K562 (cell line): ENCODE measurements at regions not wholly inside any gene's neighbourhood (a gene's known extent, or its start where the extent isn't known, plus 50 kb on each side); places are given as distances from the start of the nearest gene placed in this dataset.

ENCODE experiments used
- ATAC-seq: fragments of 200-7000 bp; cut with Tn5 transposase; 3 replicates; pipeline ENCODE4 v1.9.1; 2020; ENCODE audit warnings: moderate library complexity
- BruUV-seq: library from RNA; stranded (reverse); fragments of 400-500 nt; replicated peaks from 2 replicates; lab custom pipeline; 2021; lab: Mats Ljungman, UMichigan
- CTCF ChIA-PET: fragments of 300-600 bp; formaldehyde crosslinking; extraction: SDS; loops from one replicate; lab custom pipeline; 2021; ENCODE audit warnings: low intra/inter-chr PET ratio; lab: Yijun Ruan, JAX
- POLR2A ChIA-PET: fragments of 300-600, 350-650 bp; sonication (Branson Sonifier 250); formaldehyde crosslinking; extraction: SDS; loops from one replicate; lab custom pipeline; 2021; ENCODE audit warnings: antibody characterized with exemption, inconsistent platforms; lab: Yijun Ruan, JAX
- DNase-seq, 4 experiments: peaks; one replicate each; pipeline versions ENCODE4 v3.0.0 to v3.0.0-alpha.2; 2011 to 2018; ENCODE audit warnings: low spot score in 3 of 4, mixed read lengths in 3 of 4; ENCODE audit errors: extremely low read depth in 1 of 4
- FAIRE-seq: peaks from 2 replicates; lab custom pipeline; 2011; peaks lifted over from hg19 to GRCh38; lab: Jason Lieb, UNC
- H2AFZ ChIP-seq: 2 replicates; pipeline ENCODE4 v1.6.0; 2011; ENCODE audit warnings: low read depth, low read length, control low read depth, inconsistent platforms
- H3K27ac ChIP-seq: fragments of 200-600 bp; 3 replicates; pipeline ENCODE4 v1.8.0; 2011; ENCODE audit warnings: low read depth, mild to moderate bottlenecking, control low read depth, inconsistent platforms, low read length, moderate library complexity, mixed read lengths; ENCODE audit errors: extremely low read depth
- H3K27me3 ChIP-seq, 2 experiments: fragments of 300-600 bp in 1 of 2; 2 replicates in 1 of 2; 3 replicates in 1 of 2; pipeline versions ENCODE4 v1.6.0 to v1.8.0; 2011; ENCODE audit warnings: inconsistent platforms in 2 of 2, low read length in 2 of 2, mild to moderate bottlenecking in 1 of 2, mixed read lengths in 1 of 2, moderate library complexity in 1 of 2; ENCODE audit not compliant: control insufficient read depth in 2 of 2, insufficient read depth in 2 of 2
- H3K36me3 ChIP-seq: fragments of 300-600 bp; 3 replicates; pipeline ENCODE4 v1.8.0; 2011; ENCODE audit warnings: mild to moderate bottlenecking, low read length, inconsistent platforms; ENCODE audit not compliant: control insufficient read depth, insufficient read depth
- H3K4me1 ChIP-seq, 2 experiments: fragments of 200-600 bp in 1 of 2; replicated peaks in 1 of 2; 2 replicates in 1 of 2; 3 replicates in 1 of 2; pipeline versions ENCODE4 v1.5.1 to v1.8.0; 2011; ENCODE audit warnings: inconsistent platforms in 2 of 2, low read length in 2 of 2, mild to moderate bottlenecking in 1 of 2, mixed read lengths in 1 of 2, moderate library complexity in 1 of 2; ENCODE audit not compliant: control insufficient read depth in 2 of 2, insufficient read depth in 2 of 2
- H3K4me2 ChIP-seq: 2 replicates; pipeline ENCODE4 v1.6.1; 2011; ENCODE audit warnings: low read length, control low read depth, inconsistent platforms, mixed read lengths; ENCODE audit not compliant: insufficient read depth
- H3K4me3 ChIP-seq: fragments of 200-600 bp; sonication (generic), shearing (Covaris generic); 2 replicates; pipeline ENCODE4 v1.5.1; 2016; ENCODE audit warnings: control low read depth, inconsistent platforms
- H3K79me2 ChIP-seq: fragments of 200-600 bp; 3 replicates; pipeline ENCODE4 v1.8.0; 2011; ENCODE audit warnings: low read length, inconsistent platforms; ENCODE audit not compliant: control insufficient read depth, insufficient read depth
- H3K9ac ChIP-seq, 2 experiments: 2 replicates each; pipeline versions ENCODE4 v1.6.0 to v1.6.1; 2011; ENCODE audit warnings: low read depth in 2 of 2, low read length in 2 of 2, control low read depth in 1 of 2, inconsistent platforms in 1 of 2, mild to moderate bottlenecking in 1 of 2, mixed read lengths in 1 of 2; ENCODE audit not compliant: insufficient read depth in 1 of 2
- H3K9me1 ChIP-seq: one replicate; pipeline ENCODE4 v1.6.0; 2011; ENCODE audit warnings: inconsistent platforms, mild to moderate bottlenecking, low read length, moderate library complexity; ENCODE audit not compliant: control insufficient read depth, insufficient read depth
- H3K9me3 ChIP-seq: replicated peaks from 2 replicates; pipeline ENCODE4 v1.5.1; 2011; ENCODE audit warnings: low read depth, low read length, inconsistent platforms; ENCODE audit not compliant: control insufficient read depth, insufficient read depth
- H4K20me1 ChIP-seq: replicated peaks from 2 replicates; pipeline ENCODE4 v1.6.1; 2011; ENCODE audit warnings: low read length, inconsistent platforms, mixed read lengths; ENCODE audit not compliant: control insufficient read depth, insufficient read depth
- HDAC6 ChIP-seq: IDR thresholded peaks from 2 replicates; pipeline ENCODE4 v1.6.1; 2012; ENCODE audit warnings: low read depth, mild to moderate bottlenecking, control low read depth, inconsistent platforms, low read length, moderate library complexity
- MCM5 ChIP-seq: fragments of 450-650 bp; IDR thresholded peaks from 2 replicates; pipeline ENCODE4 v1.6.1; 2016; ENCODE audit warnings: low read depth
- NKRF ChIP-seq: fragments of 450-650 bp; IDR thresholded peaks from 2 replicates; pipeline ENCODE4 v1.6.1; 2016; ENCODE audit warnings: borderline replicate concordance
- ZFP1 ChIP-seq: fragments of 450-650 bp; formaldehyde crosslinking; IDR thresholded peaks from 2 replicates; pipeline ENCODE4 v1.4.0; 2020; ENCODE audit warnings: mild to moderate bottlenecking, mixed read lengths
- ZNF197 ChIP-seq: fragments of 200-800 bp; sonication (Bioruptor generic); IDR thresholded peaks from 2 replicates; pipeline ENCODE4 v1.6.1; 2016; ENCODE audit warnings: low read depth, missing genetic modification characterization, missing compliant biosample characterization
- ZNF354B ChIP-seq: fragments of 250-450 bp; sonication (Bioruptor Pico); IDR thresholded peaks from 2 replicates; pipeline ENCODE4 v1.4.0; 2020
- ZNF551 ChIP-seq: fragments of 250-450 bp; sonication (Bioruptor Pico); IDR thresholded peaks from 2 replicates; pipeline ENCODE4 v1.5.0; 2021; ENCODE audit warnings: mild to moderate bottlenecking, moderate library complexity
- WGBS: fragments of 100-300 bp; shearing (Covaris generic); methylation state at CpG from one replicate; pipeline ENCODE4 v1.1.6; 2016; ENCODE audit warnings: low coverage, mixed read lengths; ENCODE audit not compliant: insufficient coverage; ENCODE audit errors: missing lambda C conversion rate; 5-methylcytosine and 5-hydroxymethylcytosine counted together
- in situ Hi-C: fragments of 300-500 bp; cut with MboI; formaldehyde crosslinking; loops from 4 replicates; pipeline ENCODE4 v1.15.0; 2018; ENCODE audit warnings: inconsistent platforms, mixed read lengths
- intact Hi-C: fragments of 100-400 bp; cut with micrococcal nuclease; formaldehyde crosslinking; loops from 2 replicates; pipeline ENCODE4 v1.14.2; 2022
- TF ChIP-seq, protein P1 (sequence below): fragments of 450-650 bp; IDR thresholded peaks from 2 replicates; pipeline ENCODE4 v1.6.1; 2017; ENCODE audit warnings: mild to moderate bottlenecking, moderate library complexity
- TF ChIP-seq, protein P2 (sequence below): sonication (generic); formaldehyde crosslinking; IDR thresholded peaks from 2 replicates; pipeline ENCODE4 v1.8.1; 2022; ENCODE audit warnings: missing genetic modification reagents
- TF ChIP-seq, protein P3 (sequence below): sonication (generic); formaldehyde crosslinking; IDR thresholded peaks from 2 replicates; pipeline ENCODE4 v1.8.1; 2023; ENCODE audit warnings: mild to moderate bottlenecking, missing genetic modification reagents

GRCh38 chr4:35342833-35343232 lies 901.5 kb downstream of the ARAP2 start:
- no peak overlapping the region for H3K4me3 ChIP-seq
- no peaks in the 10 kb centered on the region for H3K9me3 ChIP-seq
- H4K20me1 ChIP-seq, result no peaks in the 10 kb centered on the region
- no peaks in the 10 kb centered on the region for H3K27me3 ChIP-seq
- TF ChIP-seq ZFP1, result no peak
- TF ChIP-seq ZNF197 (CRISPR knock-in tag), result no peak
- no peak for TF ChIP-seq ZNF551 (CRISPR knock-in tag)
- TF ChIP-seq, protein P1, sequence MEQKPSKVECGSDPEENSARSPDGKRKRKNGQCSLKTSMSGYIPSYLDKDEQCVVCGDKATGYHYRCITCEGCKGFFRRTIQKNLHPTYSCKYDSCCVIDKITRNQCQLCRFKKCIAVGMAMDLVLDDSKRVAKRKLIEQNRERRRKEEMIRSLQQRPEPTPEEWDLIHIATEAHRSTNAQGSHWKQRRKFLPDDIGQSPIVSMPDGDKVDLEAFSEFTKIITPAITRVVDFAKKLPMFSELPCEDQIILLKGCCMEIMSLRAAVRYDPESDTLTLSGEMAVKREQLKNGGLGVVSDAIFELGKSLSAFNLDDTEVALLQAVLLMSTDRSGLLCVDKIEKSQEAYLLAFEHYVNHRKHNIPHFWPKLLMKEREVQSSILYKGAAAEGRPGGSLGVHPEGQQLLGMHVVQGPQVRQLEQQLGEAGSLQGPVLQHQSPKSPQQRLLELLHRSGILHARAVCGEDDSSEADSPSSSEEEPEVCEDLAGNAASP, result no peak
- no peak for TF ChIP-seq NKRF
- TF ChIP-seq, protein P2, sequence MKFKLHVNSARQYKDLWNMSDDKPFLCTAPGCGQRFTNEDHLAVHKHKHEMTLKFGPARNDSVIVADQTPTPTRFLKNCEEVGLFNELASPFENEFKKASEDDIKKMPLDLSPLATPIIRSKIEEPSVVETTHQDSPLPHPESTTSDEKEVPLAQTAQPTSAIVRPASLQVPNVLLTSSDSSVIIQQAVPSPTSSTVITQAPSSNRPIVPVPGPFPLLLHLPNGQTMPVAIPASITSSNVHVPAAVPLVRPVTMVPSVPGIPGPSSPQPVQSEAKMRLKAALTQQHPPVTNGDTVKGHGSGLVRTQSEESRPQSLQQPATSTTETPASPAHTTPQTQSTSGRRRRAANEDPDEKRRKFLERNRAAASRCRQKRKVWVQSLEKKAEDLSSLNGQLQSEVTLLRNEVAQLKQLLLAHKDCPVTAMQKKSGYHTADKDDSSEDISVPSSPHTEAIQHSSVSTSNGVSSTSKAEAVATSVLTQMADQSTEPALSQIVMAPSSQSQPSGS (CRISPR knock-in tag), result no peak
- TF ChIP-seq ZNF354B, result no peak
- TF ChIP-seq, protein P3, sequence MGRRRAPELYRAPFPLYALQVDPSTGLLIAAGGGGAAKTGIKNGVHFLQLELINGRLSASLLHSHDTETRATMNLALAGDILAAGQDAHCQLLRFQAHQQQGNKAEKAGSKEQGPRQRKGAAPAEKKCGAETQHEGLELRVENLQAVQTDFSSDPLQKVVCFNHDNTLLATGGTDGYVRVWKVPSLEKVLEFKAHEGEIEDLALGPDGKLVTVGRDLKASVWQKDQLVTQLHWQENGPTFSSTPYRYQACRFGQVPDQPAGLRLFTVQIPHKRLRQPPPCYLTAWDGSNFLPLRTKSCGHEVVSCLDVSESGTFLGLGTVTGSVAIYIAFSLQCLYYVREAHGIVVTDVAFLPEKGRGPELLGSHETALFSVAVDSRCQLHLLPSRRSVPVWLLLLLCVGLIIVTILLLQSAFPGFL (CRISPR knock-in tag), result no peak
- no peak for TF ChIP-seq HDAC6
- no peak for TF ChIP-seq MCM5
- CTCF ChIA-PET, result no interaction called here
- POLR2A ChIA-PET, result no interaction called here
- H3K4me1 ChIP-seq, result no peaks in the 10 kb centered on the region
- H3K36me3 ChIP-seq, result no peaks in the 10 kb centered on the region
- H3K9me1 ChIP-seq, result no peaks in the 10 kb centered on the region
- no peak overlapping the region for H3K27ac ChIP-seq
- BruUV-seq, result no TSS peak
- no peak for DNase-seq
- intact Hi-C loops (no loop called here), in situ Hi-C loops (no loop called here)
- no peak overlapping the region for H3K9ac ChIP-seq
- H2AFZ ChIP-seq, result no peak overlapping the region
- no peaks in the 10 kb centered on the region for H3K79me2 ChIP-seq
- no peak for ATAC-seq
- H3K4me2 ChIP-seq, result no peak overlapping the region
- 0% methylated on average over 1 of the region's 2 CpGs for WGBS
- FAIRE-seq, result no peak
